Astrocyte (in vitro differentiated cells and primary cell): ENCODE measurements at regions not wholly inside any gene's neighbourhood (a gene's known extent, or its start where the extent isn't known, plus 50 kb on each side); places are given as distances from the start of the nearest gene placed in this dataset.

Source experiments
- CTCF ChIP-seq: IDR thresholded peaks from 2 replicates; pipeline ENCODE4 v1.5.1; 2011; ENCODE audit warnings: low read depth, mild to moderate bottlenecking, inconsistent platforms, low read length, moderate library complexity; ENCODE audit not compliant: insufficient read depth
- EZH2 ChIP-seq: IDR thresholded peaks from 2 replicates; pipeline ENCODE4 v1.6.1; 2012; ENCODE audit warnings: mild to moderate bottlenecking, low read length, inconsistent platforms; ENCODE audit not compliant: insufficient read depth

- no peak for TF ChIP-seq CTCF
- TF ChIP-seq EZH2 = no peak
Measured at GRCh38 chr2:71843391-71843850, 304.2 kb downstream of the CYP26B1 start.
